Breast epithelium (tissue), 3 donors: ENCODE measurements at regions not wholly inside any gene's neighbourhood (a gene's known extent, or its start where the extent isn't known, plus 50 kb on each side); places are given as distances from the start of the nearest gene placed in this dataset.
"Not testable (repeated sequence)": the region's sequence is repeated elsewhere in the genome, so short reads cannot be mapped to it uniquely, and the experiment has no call there.

Source experiments
- POLR2A ChIP-seq: fragments of 450-650 bp; IDR thresholded peaks from one replicate; pipeline ENCODE4 v1.6.1; 2016; ENCODE audit warnings: antibody characterized with exemption, mild to moderate bottlenecking, moderate library complexity
- POLR2AphosphoS5 ChIP-seq, 3 donors: sonication (generic); formaldehyde crosslinking; IDR thresholded peaks; one replicate each; pipeline ENCODE4 v1.6.1; 2017; ENCODE audit warnings: antibody characterized with exemption in 3 of 3
- TF ChIP-seq, protein P1 (sequence below), 3 donors: fragments of 450-650 bp; IDR thresholded peaks; one replicate each; pipeline ENCODE4 v1.5.1; 2016 to 2017; ENCODE audit warnings: antibody characterized with exemption in 3 of 3, mild to moderate bottlenecking in 3 of 3, moderate library complexity in 3 of 3

DNA sequence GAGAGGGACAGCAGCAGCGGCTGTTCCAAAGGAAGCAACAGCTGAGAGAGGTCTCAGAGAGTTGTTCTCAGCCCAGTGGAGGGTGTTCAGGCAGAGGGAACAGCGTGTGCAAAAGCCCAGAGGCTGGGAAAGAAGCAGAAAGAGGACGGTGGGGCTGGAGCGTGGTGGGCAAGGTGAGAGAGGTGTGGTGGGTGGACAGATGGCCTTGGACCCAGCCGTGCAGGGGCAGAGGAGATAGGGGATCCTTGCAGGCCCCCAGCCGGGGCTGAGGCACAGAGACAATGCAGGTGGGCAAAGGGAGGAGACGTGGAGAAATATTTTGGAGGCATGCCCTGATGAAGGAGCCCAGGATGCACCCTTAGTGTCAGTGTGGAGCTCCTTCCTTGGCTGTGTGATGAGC lies 58.4 kb upstream of the CLEC6A start:
- TF ChIP-seq POLR2AphosphoS5 (IDR thresholded peaks at IDR 0.05); POLR2A: not testable (repeated sequence)
- TF ChIP-seq, protein P1, sequence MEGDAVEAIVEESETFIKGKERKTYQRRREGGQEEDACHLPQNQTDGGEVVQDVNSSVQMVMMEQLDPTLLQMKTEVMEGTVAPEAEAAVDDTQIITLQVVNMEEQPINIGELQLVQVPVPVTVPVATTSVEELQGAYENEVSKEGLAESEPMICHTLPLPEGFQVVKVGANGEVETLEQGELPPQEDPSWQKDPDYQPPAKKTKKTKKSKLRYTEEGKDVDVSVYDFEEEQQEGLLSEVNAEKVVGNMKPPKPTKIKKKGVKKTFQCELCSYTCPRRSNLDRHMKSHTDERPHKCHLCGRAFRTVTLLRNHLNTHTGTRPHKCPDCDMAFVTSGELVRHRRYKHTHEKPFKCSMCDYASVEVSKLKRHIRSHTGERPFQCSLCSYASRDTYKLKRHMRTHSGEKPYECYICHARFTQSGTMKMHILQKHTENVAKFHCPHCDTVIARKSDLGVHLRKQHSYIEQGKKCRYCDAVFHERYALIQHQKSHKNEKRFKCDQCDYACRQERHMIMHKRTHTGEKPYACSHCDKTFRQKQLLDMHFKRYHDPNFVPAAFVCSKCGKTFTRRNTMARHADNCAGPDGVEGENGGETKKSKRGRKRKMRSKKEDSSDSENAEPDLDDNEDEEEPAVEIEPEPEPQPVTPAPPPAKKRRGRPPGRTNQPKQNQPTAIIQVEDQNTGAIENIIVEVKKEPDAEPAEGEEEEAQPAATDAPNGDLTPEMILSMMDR (IDR thresholded peaks at IDR 0.05): not testable (repeated sequence)
